Right lobe of liver (tissue), 4 donors: ENCODE measurements at regions not wholly inside any gene's neighbourhood (a gene's known extent, or its start where the extent isn't known, plus 50 kb on each side); places are given as distances from the start of the nearest gene placed in this dataset.

Source experiments
- CTCF ChIP-seq, 4 donors: fragments of 200-600 bp in 3 of 4; fragments of 450-650 bp in 1 of 4; IDR thresholded peaks; one replicate each; pipeline versions ENCODE4 v1.5.1 to v1.8.0; 2016 to 2022; ENCODE audit warnings: antibody characterized with exemption in 4 of 4, mild to moderate bottlenecking in 2 of 4
- POLR2A ChIP-seq: fragments of 450-650 bp; IDR thresholded peaks from one replicate; pipeline ENCODE4 v1.6.1; 2017; ENCODE audit warnings: antibody characterized with exemption, mild to moderate bottlenecking
- donor health status: DM: no; HTN: no; CAD: no.
- donor health status: DM: no; HTN: no; CAD: no.
- donor health status: DM: no; HTN: yes; CAD: no.

- TF ChIP-seq CTCF (IDR thresholded peaks at IDR 0.05) (no peak), POLR2A (no peak)
Measured at GRCh38 chr1:87236585-87236984, 92.1 kb upstream of the LMO4 start.
